OCI-LY1 (cell line): ENCODE measurements at regions not wholly inside any gene's neighbourhood (a gene's known extent, or its start where the extent isn't known, plus 50 kb on each side); places are given as distances from the start of the nearest gene placed in this dataset.

Source experiments
- H2AFZ ChIP-seq: fragments of 200-600 bp; sonication (generic), shearing (Covaris generic); 2 replicates; pipeline ENCODE4 v1.6.0; 2014; ENCODE audit warnings: antibody characterized with exemption, mild to moderate bottlenecking, low read length
- H3F3A ChIP-seq: fragments of 200-600 bp; sonication (generic), shearing (Covaris generic); 2 replicates; pipeline ENCODE4 v1.6.0; 2014; ENCODE audit warnings: mild to moderate bottlenecking, antibody characterized with exemption, low read length, moderate library complexity; ENCODE audit not compliant: insufficient read depth
- H3K27ac ChIP-seq: fragments of 200-600 bp; sonication (generic); 2 replicates; pipeline ENCODE4 v1.5.1; 2014; ENCODE audit warnings: low read length, mixed run types, mild to moderate bottlenecking, low read depth; ENCODE audit not compliant: poor library complexity, severe bottlenecking
- H3K27me3 ChIP-seq: fragments of 200-600 bp; sonication (generic); 2 replicates; pipeline ENCODE4 v1.6.0; 2014; ENCODE audit warnings: antibody characterized with exemption, mild to moderate bottlenecking, low read length, moderate library complexity; ENCODE audit not compliant: insufficient read depth
- H3K36me3 ChIP-seq: fragments of 200-600 bp; sonication (generic); 2 replicates; pipeline ENCODE4 v1.6.1; 2014; ENCODE audit warnings: mild to moderate bottlenecking, antibody characterized with exemption, low read length, moderate library complexity, mixed read lengths; ENCODE audit not compliant: insufficient read depth
- H3K4me1 ChIP-seq: fragments of 200-600 bp; sonication (generic); 2 replicates; pipeline ENCODE4 v1.5.1; 2014; ENCODE audit warnings: mild to moderate bottlenecking, low read length, moderate library complexity; ENCODE audit not compliant: insufficient read depth, severe bottlenecking
- H3K4me2 ChIP-seq: fragments of 200-600 bp; sonication (generic), shearing (Covaris generic); 2 replicates; pipeline ENCODE4 v1.6.1; 2014; ENCODE audit warnings: low read length
- H3K4me3 ChIP-seq: fragments of 200-600 bp; sonication (generic); 2 replicates; pipeline ENCODE4 v1.5.1; 2014; ENCODE audit warnings: low read length, low read depth, mild to moderate bottlenecking, mixed read lengths; ENCODE audit not compliant: poor library complexity, severe bottlenecking
- H3K79me2 ChIP-seq: fragments of 200-600 bp; shearing (Covaris generic); 2 replicates; pipeline ENCODE4 v1.6.1; 2016; ENCODE audit warnings: mixed run types, low read length, mixed read lengths; ENCODE audit not compliant: insufficient read depth
- H3K9ac ChIP-seq: fragments of 200-600 bp; sonication (generic), shearing (Covaris generic); 2 replicates; pipeline ENCODE4 v1.6.1; 2014; ENCODE audit warnings: mild to moderate bottlenecking, low read length, mixed read lengths
- H3K9me2 ChIP-seq: fragments of 200-600 bp; sonication (generic), shearing (Covaris generic); 2 replicates; pipeline ENCODE4 v1.6.1; 2014; ENCODE audit warnings: low read depth, mild to moderate bottlenecking, low read length, mixed read lengths
- H3K9me3 ChIP-seq: fragments of 200-600 bp; shearing (Covaris generic); 2 replicates; pipeline ENCODE4 v1.6.1; 2014; ENCODE audit warnings: low read length, mixed read lengths
- H4K20me1 ChIP-seq: fragments of 200-600 bp; sonication (generic), shearing (Covaris generic); 2 replicates; pipeline ENCODE4 v1.6.0; 2016; ENCODE audit warnings: mild to moderate bottlenecking, low read length; ENCODE audit not compliant: insufficient read depth
- EZH2 ChIP-seq: fragments of 200-600 bp; sonication (generic), shearing (Covaris generic); IDR thresholded peaks from 2 replicates; pipeline ENCODE4 v1.8.0; 2017; ENCODE audit warnings: borderline replicate concordance, mixed run types, mild to moderate bottlenecking, antibody characterized with exemption, low read length, moderate library complexity, mixed read lengths
- TF ChIP-seq, protein P1 (sequence below): fragments of 200-600 bp; sonication (generic), shearing (Covaris generic); IDR thresholded peaks from 2 replicates; pipeline ENCODE4 v1.5.1; 2017; ENCODE audit warnings: mild to moderate bottlenecking, antibody characterized with exemption, low read length, moderate library complexity, mixed read lengths

DNA sequence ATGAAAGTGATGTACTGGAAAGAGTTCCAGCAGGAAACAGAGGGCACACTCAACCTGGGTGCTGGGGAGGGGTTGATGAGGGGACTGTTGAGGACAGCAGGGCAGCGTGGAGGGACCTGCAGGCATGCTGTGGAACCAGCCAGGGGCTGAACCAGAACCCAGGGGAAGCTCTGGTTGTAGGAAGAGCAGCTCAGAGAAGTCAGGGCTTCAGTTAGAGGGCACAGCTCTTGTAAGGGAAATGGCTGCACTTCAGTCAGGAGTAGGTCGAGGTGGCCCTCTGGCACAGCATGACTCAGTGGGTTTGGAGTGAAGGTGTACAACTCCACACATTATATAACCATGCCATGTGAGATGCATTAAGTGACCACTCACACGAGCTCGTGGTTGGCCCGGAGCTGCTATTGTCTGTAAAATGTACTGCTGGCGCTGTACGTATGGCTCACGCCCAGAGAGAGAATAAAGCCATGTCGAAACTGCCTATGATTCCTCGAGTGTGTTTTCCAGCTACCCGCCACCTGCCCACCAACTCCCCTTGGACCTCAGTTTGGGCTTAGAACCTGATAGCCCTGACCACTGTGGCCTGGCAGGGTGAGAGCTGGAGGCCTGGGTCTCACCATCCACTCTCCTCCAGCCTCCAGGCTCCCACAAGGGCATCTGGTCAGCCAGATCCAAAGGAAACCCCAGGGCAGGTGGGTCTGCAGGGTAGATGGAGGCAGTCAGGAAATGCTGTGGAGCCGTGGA, 136.5 kb upstream of the HS6ST1 start:
- no peaks in the 10 kb centered on the region for H3K9me2 ChIP-seq
- H3K79me2 ChIP-seq, result no peaks in the 10 kb centered on the region
- no peak overlapping the region for H3K4me3 ChIP-seq
- H3K27ac ChIP-seq, result no peak overlapping the region
- no peaks in the 10 kb centered on the region for H3K36me3 ChIP-seq
- no peaks in the 10 kb centered on the region for H3K27me3 ChIP-seq
- TF ChIP-seq, protein P1, sequence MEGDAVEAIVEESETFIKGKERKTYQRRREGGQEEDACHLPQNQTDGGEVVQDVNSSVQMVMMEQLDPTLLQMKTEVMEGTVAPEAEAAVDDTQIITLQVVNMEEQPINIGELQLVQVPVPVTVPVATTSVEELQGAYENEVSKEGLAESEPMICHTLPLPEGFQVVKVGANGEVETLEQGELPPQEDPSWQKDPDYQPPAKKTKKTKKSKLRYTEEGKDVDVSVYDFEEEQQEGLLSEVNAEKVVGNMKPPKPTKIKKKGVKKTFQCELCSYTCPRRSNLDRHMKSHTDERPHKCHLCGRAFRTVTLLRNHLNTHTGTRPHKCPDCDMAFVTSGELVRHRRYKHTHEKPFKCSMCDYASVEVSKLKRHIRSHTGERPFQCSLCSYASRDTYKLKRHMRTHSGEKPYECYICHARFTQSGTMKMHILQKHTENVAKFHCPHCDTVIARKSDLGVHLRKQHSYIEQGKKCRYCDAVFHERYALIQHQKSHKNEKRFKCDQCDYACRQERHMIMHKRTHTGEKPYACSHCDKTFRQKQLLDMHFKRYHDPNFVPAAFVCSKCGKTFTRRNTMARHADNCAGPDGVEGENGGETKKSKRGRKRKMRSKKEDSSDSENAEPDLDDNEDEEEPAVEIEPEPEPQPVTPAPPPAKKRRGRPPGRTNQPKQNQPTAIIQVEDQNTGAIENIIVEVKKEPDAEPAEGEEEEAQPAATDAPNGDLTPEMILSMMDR, result no peak
- no peak overlapping the region for H3K9ac ChIP-seq
- no peak overlapping the region for H3K4me2 ChIP-seq
- H3K4me1 ChIP-seq, result no peaks in the 10 kb centered on the region
- no peaks in the 10 kb centered on the region for H3K9me3 ChIP-seq
- H2AFZ ChIP-seq, result no peak overlapping the region
- H3F3A ChIP-seq, result no peaks in the 10 kb centered on the region
- H4K20me1 ChIP-seq, result no peaks in the 10 kb centered on the region

DNA sequence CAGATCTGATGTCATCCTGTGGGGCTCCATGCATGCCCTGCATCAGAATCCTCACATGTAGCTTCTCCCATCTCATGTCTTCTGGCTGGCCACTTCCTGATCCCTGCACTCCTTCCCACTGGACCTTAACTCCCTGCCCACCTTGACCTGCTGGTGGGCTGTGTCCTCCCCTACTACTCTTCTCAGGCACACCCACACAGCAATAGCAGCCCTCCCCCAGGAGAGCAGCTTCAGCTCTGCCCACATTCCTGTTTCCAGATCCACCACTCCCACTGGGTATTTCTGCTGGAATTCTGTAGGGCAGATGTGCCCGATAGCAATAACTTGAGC, 137.0 kb upstream of the HS6ST1 start:
- Histone ChIP-seq H3K4me3 (no peak overlapping the region), H3K9me2 (no peaks in the 10 kb centered on the region), H3K4me2 (no peak overlapping the region), H3K27ac (no peak overlapping the region), H2AFZ (no peak overlapping the region), H4K20me1 (no peaks in the 10 kb centered on the region), H3K9ac (no peak overlapping the region), H3F3A (no peaks in the 10 kb centered on the region), H3K27me3 (no peaks in the 10 kb centered on the region), H3K79me2 (no peaks in the 10 kb centered on the region), H3K9me3 (no peaks in the 10 kb centered on the region), H3K36me3 (no peaks in the 10 kb centered on the region), H3K4me1 (no peaks in the 10 kb centered on the region)
- TF ChIP-seq, protein P1, result no peak
- no peak for TF ChIP-seq EZH2

DNA sequence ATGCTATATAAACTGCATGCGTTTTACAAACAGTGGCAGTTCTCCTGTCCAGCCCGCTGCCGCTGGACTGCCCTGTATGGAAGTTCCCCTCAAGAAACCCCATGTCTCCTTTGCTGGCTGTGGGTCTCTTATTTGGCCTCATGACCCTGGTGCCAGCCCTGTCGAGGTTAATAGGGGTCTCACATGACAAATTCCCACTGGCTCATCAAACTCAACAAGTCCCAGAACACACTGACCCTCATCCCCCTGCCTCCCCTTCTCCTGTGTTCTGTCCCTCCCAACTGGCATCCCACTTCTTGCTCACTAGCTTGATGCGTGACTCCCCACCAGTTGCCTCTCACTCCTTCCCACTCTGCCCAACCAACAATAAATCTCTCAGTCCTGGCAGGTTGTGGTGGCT, 137.6 kb upstream of the HS6ST1 start:
- no peaks in the 10 kb centered on the region for H3K79me2 ChIP-seq

More for the DNA sequence above, 137.6 kb upstream of the HS6ST1 start:
- Histone ChIP-seq H3K4me3 (no peak overlapping the region), H3K27me3 (no peaks in the 10 kb centered on the region), H3K4me1 (no peaks in the 10 kb centered on the region), H3F3A (no peaks in the 10 kb centered on the region), H3K36me3 (no peaks in the 10 kb centered on the region; the same call in 1 of the 2 replicates), H3K4me2 (no peak overlapping the region), H3K27ac (no peak overlapping the region), H3K9me2 (no peaks in the 10 kb centered on the region), H3K9ac (no peak overlapping the region), H3K9me3 (no peaks in the 10 kb centered on the region), H2AFZ (no peak overlapping the region), H4K20me1 (no peaks in the 10 kb centered on the region)
- TF ChIP-seq EZH2, result no peak
- TF ChIP-seq, protein P1, result no peak
